Activated naive CD8-positive, alpha-beta T cell treated with anti-CD3 and anti-CD28 coated beads, Interleukin-2, amount 10 ng/mL, durations not matched to agents 7 days and 5 days (primary cell): ENCODE measurements at regions not wholly inside any gene's neighbourhood (a gene's known extent, or its start where the extent isn't known, plus 50 kb on each side); places are given as distances from the start of the nearest gene placed in this dataset.
"Not testable (repeated sequence)": the region's sequence is repeated elsewhere in the genome, so short reads cannot be mapped to it uniquely, and the experiment has no call there.

Experiments used
- ATAC-seq: fragments of 150-1000 bp; cut with Tn5 transposase; one replicate; pipeline ENCODE4 v1.10.0; 2021; ENCODE audit warnings: low read depth, moderate library complexity
- POLR2A ChIA-PET: fragments of 350-600 bp; sonication (Branson Sonifier 250); formaldehyde crosslinking; loops from one replicate; lab custom pipeline; 2021; ENCODE audit warnings: antibody characterized with exemption; lab: Charles Lee
- DNase-seq: peaks from one replicate; pipeline ENCODE4 v3.0.0; 2021
- H3K27ac Mint-ChIP-seq: one replicate; pipeline ENCODE4 v1.8.0; 2022; ENCODE audit warnings: mild to moderate bottlenecking, mixed read lengths
- H3K27me3 Mint-ChIP-seq: one replicate; pipeline ENCODE4 v1.8.0; 2022; ENCODE audit warnings: mild to moderate bottlenecking, moderate library complexity, mixed read lengths
- H3K36me3 Mint-ChIP-seq: one replicate; pipeline ENCODE4 v1.8.0; 2021; ENCODE audit warnings: mild to moderate bottlenecking, mixed read lengths
- H3K4me1 Mint-ChIP-seq: one replicate; pipeline ENCODE4 v1.8.0; 2021; ENCODE audit warnings: mixed read lengths
- H3K4me3 Mint-ChIP-seq: one replicate; pipeline ENCODE4 v1.8.0; 2022; ENCODE audit warnings: mild to moderate bottlenecking, moderate library complexity, mixed read lengths
- H3K9me3 Mint-ChIP-seq: one replicate; pipeline ENCODE4 v1.8.0; 2021; ENCODE audit warnings: mixed read lengths

DNA sequence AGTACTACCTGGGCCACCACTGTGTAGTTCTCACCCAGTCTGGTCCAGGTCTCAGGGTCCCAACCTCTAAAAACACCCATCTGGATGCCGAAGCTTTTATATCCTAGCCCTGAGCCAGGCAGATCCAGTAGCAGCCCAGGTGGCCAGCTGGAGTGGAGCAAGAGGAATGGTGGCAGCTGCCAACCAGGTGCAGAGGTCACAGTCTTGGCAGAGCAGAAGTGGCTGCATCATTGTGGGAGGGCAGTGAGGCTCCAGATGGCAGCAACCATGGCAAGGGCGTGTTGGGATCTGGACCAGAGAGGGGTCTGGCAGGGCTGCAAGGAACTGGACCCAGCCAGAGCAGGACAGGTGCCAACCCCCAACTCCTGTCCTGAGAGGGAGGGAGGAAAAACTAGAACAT is 72.2 kb upstream of the AGAP1 start:
- H3K36me3 Mint-ChIP-seq = no peaks in the 10 kb centered on the region
- DNase-seq (no peak), ATAC-seq (no peak)
- POLR2A ChIA-PET = no interaction called here
- no peaks in the 10 kb centered on the region for H3K4me1 Mint-ChIP-seq
- H3K9me3 Mint-ChIP-seq = no peaks in the 10 kb centered on the region
- H3K27ac Mint-ChIP-seq = no peak overlapping the region
- peaks cover 5% of the 10 kb centered on the region for H3K27me3 Mint-ChIP-seq
- H3K4me3 Mint-ChIP-seq = no peak overlapping the region

DNA sequence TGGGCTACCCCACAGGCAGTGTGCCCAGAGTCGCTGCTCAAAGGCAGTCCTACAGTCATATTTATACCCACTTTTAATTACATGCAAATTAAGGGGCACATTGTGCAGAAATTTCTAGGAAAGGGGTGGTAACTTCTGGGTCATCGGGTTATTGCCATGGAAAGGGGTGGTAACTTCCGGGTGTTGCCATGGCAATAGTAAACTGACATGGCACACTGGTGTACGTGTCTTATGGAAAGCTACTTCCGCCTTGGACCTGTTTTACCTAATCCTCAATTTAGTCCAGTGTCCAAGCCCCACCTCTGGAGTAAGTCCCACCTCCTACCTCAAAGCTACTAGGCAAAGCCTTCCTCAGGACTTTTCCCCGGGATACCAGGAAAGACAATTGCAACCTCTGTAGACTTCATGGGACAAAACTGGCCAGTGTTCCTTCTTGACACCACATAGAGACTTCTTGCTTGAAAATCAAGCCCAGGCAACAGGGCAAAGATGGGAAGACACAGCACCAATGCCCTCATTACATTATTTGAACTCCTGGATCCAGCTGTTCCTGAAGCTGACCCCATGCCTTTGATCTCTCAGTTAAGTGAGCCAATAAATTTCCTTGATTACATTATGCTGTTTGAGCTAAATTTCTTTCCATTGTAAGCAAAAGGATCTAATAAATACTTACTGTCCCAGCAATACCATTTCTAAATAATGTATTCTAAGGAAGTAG is 63.3 kb upstream of the AGAP1 start:
- Mint-ChIP-seq H3K4me1 (no peaks in the 10 kb centered on the region), H3K27ac (no peak overlapping the region), H3K36me3 (no peaks in the 10 kb centered on the region), H3K27me3 (no peaks in the 10 kb centered on the region), H3K4me3 (no peak overlapping the region), H3K9me3 (no peaks in the 10 kb centered on the region)
- POLR2A ChIA-PET = no interaction called here
- no peak for DNase-seq
- ATAC-seq = no peak

DNA sequence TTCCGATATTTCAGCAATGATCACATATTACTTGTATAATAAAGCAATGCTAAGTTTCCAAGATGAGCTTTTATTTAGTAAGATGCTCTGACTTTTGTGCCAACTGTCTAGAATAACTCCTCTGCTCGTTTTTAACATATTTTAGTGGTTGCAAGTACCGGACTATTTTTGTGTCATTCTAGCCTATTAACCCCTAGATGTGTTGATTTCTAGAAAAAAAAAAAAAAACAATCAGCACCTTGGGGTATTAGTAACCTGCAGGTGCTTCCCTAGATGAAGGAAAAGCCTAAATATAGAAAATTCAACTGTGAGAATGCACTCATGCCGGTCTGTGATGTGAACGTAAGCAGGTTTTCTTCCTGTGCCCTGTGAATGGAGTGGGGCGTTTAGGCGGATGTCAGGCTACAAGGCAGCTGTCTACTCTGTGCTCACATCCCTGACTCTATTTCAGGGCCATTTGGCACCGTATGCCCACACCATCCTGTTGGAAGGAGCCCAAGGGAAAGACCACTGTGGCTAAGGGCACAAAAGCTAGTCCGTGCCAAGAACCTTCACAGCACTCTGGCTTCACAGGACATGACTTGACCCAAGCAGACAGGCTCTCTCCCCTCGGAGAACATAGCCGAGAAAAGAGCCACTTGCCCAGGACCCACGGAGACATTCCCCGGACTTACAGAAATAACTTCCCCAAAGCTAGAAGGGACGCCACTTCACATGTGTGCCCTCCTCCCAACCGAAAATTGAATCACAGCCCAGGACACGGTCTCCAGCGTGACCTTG is 60.9 kb upstream of the AGAP1 start:
- H3K27me3 Mint-ChIP-seq = no peaks in the 10 kb centered on the region
- no peak overlapping the region for H3K27ac Mint-ChIP-seq
- H3K36me3 Mint-ChIP-seq = no peaks in the 10 kb centered on the region
- DNase-seq (no peak), ATAC-seq (no peak)
- H3K4me1 Mint-ChIP-seq = no peaks in the 10 kb centered on the region
- POLR2A ChIA-PET = no interaction called here
- H3K9me3 Mint-ChIP-seq = peaks cover 1% of the 10 kb centered on the region
- no peak overlapping the region for H3K4me3 Mint-ChIP-seq

DNA sequence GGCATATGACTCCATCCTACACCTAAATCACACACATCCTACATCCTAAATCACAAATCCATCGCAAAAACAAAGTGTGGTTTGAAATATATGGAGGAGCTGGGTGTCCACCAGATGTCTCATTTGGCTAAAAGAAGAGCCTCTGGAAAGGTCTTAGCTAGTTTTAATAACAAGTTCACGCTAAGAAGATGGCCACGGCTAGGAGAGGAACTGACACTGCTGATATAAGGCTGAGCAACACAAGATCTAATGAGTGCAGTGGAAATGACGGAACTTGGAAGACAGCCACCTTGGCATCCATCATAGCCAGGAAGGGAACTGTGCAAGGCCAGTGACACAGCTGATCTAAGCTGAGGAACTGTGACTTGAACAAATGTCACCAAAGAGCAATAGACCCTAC is 60.0 kb upstream of the AGAP1 start:
- H3K4me3 Mint-ChIP-seq = no peak overlapping the region
- H3K27me3 Mint-ChIP-seq = no peaks in the 10 kb centered on the region
- H3K36me3 Mint-ChIP-seq = no peaks in the 10 kb centered on the region
- POLR2A ChIA-PET = no interaction called here
- no peak for DNase-seq
- no peak overlapping the region for H3K27ac Mint-ChIP-seq
- peaks cover 1% of the 10 kb centered on the region for H3K9me3 Mint-ChIP-seq
- no peaks in the 10 kb centered on the region for H3K4me1 Mint-ChIP-seq
- no peak for ATAC-seq

DNA sequence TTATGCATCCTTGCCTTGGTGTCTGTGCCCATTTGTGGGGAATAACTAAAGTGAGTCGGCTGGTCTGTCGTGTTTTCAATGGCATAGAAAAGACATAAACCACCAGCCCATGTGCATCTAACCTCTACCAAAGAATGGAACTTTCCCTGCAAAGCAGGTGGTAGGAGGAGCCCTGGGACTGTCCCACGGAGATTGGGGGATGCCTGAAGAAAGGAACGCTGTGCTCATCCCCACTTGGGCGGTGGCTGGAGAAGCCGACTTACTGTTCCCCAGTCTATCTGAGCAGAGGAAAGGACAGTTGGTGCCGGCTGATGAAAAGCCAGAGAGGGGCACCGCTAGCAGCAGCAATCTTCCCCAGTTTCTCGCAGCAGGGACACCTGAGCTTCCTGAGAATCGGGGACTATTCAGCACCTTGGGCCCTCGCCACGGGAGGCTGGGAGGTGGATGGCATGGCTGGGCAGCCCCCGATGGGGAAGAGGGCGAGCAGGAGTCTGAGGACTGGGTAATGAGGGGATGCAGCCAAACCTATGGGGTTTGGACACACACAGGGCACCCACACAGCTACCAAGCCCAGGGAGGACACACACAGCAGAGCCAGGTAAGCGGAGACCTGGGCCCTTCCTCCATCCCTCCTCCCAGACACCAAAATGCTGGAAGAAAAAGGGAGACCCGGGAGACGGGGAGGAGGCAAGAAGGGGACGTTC is 53.7 kb upstream of the AGAP1 start:
- ATAC-seq (no peak), DNase-seq (no peak)
- H3K9me3 Mint-ChIP-seq = peaks cover 1% of the 10 kb centered on the region
- H3K4me3 Mint-ChIP-seq = no peak overlapping the region
- H3K4me1 Mint-ChIP-seq = no peaks in the 10 kb centered on the region
- POLR2A ChIA-PET = no interaction called here
- no peak overlapping the region for H3K27ac Mint-ChIP-seq
- H3K36me3 Mint-ChIP-seq = no peaks in the 10 kb centered on the region
- no peaks in the 10 kb centered on the region for H3K27me3 Mint-ChIP-seq

- POLR2A ChIA-PET, H3K27ac Mint-ChIP-seq, H3K36me3 Mint-ChIP-seq, H3K4me1 Mint-ChIP-seq, ATAC-seq, DNase-seq, H3K9me3 Mint-ChIP-seq, H3K4me3 Mint-ChIP-seq, H3K27me3 Mint-ChIP-seq: not testable (repeated sequence)
Observed at GRCh38 chr2:235443580-235443979, 50.3 kb upstream of the AGAP1 start.
